PFSK-1 (cell line): ENCODE measurements at regions not wholly inside any gene's neighbourhood (a gene's known extent, or its start where the extent isn't known, plus 50 kb on each side); places are given as distances from the start of the nearest gene placed in this dataset.

Experiments
- FOXP2 ChIP-seq: optimal IDR thresholded peaks from 2 replicates; pipeline ENCODE3; 2011; ENCODE audit warnings: borderline replicate concordance, control low read depth, inconsistent platforms; ENCODE audit not compliant: insufficient read depth; ENCODE audit errors: extremely low read length, extremely low read depth
- POLR2AphosphoS5 ChIP-seq: IDR thresholded peaks from 2 replicates; pipeline ENCODE4 v1.6.1; 2012; ENCODE audit warnings: low read depth, mild to moderate bottlenecking, control low read depth, low read length, moderate library complexity
- REST ChIP-seq, 2 experiments: IDR thresholded peaks; 2 replicates each; pipeline versions ENCODE4 v1.6.1 to v1.8.0; 2011 to 2012; ENCODE audit warnings: low read depth in 2 of 2, low read length in 2 of 2, control low read depth in 1 of 2, inconsistent platforms in 1 of 2, mild to moderate bottlenecking in 1 of 2, moderate library complexity in 1 of 2; ENCODE audit not compliant: insufficient read depth in 1 of 2
- SIN3A ChIP-seq: IDR thresholded peaks from 2 replicates; pipeline ENCODE4 v1.6.1; 2012; ENCODE audit warnings: mild to moderate bottlenecking, low read length, moderate library complexity, borderline replicate concordance; ENCODE audit not compliant: insufficient read depth
- TAF1 ChIP-seq: IDR thresholded peaks from 2 replicates; pipeline ENCODE4 v1.6.1; 2012; ENCODE audit warnings: low read length, control low read depth, borderline replicate concordance; ENCODE audit not compliant: insufficient read depth

- TF ChIP-seq TAF1 (no peak), FOXP2 (no peak), SIN3A (no peak), REST (IDR thresholded peaks at IDR 0.05; ENCODE audit: insufficient read depth in 1 of 2, low read depth in 2 of 2, low read length in 2 of 2) (no peak), POLR2AphosphoS5 (no peak)
Observed at GRCh38 chr6:140316966-140317365, 942.5 kb upstream of the CITED2 start.

- TF ChIP-seq SIN3A (no peak), FOXP2 (no peak), TAF1 (no peak), POLR2AphosphoS5 (no peak), REST (IDR thresholded peaks at IDR 0.05; ENCODE audit: insufficient read depth in 1 of 2, low read depth in 2 of 2, low read length in 2 of 2) (no peak)
Observed at GRCh38 chr6:140314682-140315081, 940.2 kb upstream of the CITED2 start.

- TF ChIP-seq SIN3A (no peak), FOXP2 (no peak), POLR2AphosphoS5 (no peak), TAF1 (no peak)
Observed at GRCh38 chr6:140311146-140311545, 936.7 kb upstream of the CITED2 start.

GRCh38 chr6:140303218-140303949, 928.9 kb upstream of the CITED2 start:
- no peak for TF ChIP-seq TAF1
- TF ChIP-seq SIN3A: no peak
- TF ChIP-seq POLR2AphosphoS5: no peak
- TF ChIP-seq REST (IDR thresholded peaks at IDR 0.05; ENCODE audit: insufficient read depth in 1 of 2, low read depth in 2 of 2, low read length in 2 of 2): no peak
- TF ChIP-seq FOXP2: no peak

GRCh38 chr6:140300331-140300730, 925.9 kb upstream of the CITED2 start:
- no peak for TF ChIP-seq FOXP2
- TF ChIP-seq POLR2AphosphoS5: no peak
- no peak for TF ChIP-seq TAF1
- TF ChIP-seq SIN3A: no peak
- TF ChIP-seq REST (IDR thresholded peaks at IDR 0.05; ENCODE audit: insufficient read depth in 1 of 2, low read depth in 2 of 2, low read length in 2 of 2): no peak
